ENCODE measurements at regions not wholly inside any gene's neighbourhood (a gene's known extent, or its start where the extent isn't known, plus 50 kb on each side); places are given as distances from the start of the nearest gene placed in this dataset.

DNA sequence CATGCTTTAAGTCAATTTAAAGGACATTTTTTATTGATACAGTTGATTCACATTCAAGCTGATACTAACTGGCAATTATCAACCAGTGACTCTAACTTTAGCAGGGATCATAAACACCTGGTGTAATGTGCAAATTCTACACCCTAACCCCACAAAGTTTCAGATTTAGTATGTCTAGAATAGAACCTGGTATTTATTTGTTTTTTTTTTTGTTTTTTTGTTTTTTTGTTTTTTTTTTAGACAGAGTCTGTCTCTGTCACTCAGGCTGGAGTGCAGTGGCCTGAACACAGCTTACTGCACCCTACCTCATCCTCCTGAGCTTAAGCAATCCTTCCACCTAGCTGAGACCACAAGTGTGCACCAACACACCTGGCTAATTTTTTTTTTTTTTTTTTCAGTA lies 311.2 kb upstream of the SEMA6A start:
- TF ChIP-seq EP300 (IDR thresholded peaks at IDR 0.05) (no peak), POLR2A (IDR thresholded peaks at IDR 0.05) (no peak), POLR2AphosphoS5 (IDR thresholded peaks at IDR 0.05) (no peak)
- TF ChIP-seq, protein P1, sequence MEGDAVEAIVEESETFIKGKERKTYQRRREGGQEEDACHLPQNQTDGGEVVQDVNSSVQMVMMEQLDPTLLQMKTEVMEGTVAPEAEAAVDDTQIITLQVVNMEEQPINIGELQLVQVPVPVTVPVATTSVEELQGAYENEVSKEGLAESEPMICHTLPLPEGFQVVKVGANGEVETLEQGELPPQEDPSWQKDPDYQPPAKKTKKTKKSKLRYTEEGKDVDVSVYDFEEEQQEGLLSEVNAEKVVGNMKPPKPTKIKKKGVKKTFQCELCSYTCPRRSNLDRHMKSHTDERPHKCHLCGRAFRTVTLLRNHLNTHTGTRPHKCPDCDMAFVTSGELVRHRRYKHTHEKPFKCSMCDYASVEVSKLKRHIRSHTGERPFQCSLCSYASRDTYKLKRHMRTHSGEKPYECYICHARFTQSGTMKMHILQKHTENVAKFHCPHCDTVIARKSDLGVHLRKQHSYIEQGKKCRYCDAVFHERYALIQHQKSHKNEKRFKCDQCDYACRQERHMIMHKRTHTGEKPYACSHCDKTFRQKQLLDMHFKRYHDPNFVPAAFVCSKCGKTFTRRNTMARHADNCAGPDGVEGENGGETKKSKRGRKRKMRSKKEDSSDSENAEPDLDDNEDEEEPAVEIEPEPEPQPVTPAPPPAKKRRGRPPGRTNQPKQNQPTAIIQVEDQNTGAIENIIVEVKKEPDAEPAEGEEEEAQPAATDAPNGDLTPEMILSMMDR (IDR thresholded peaks at IDR 0.05): no peak
